Smooth muscle cell (in vitro differentiated cells): ENCODE measurements at regions not wholly inside any gene's neighbourhood (a gene's known extent, or its start where the extent isn't known, plus 50 kb on each side); places are given as distances from the start of the nearest gene placed in this dataset.

ENCODE experiments used
- DNase-seq: peaks from one replicate; lab custom pipeline; 2025; ENCODE audit not compliant: unreplicated experiment; lab: John Stamatoyannopoulos, UW
- H2AFZ ChIP-seq: fragments of 200-600 bp; sonication (generic); 2 replicates; pipeline ENCODE4 v1.6.0; 2016; ENCODE audit warnings: antibody characterized with exemption, low read depth, mild to moderate bottlenecking
- H3F3A ChIP-seq: fragments of 200-600 bp; sonication (generic); 2 replicates; pipeline ENCODE4 v1.6.0; 2017; ENCODE audit warnings: antibody characterized with exemption, low read depth
- H3K27ac ChIP-seq: fragments of 200-600 bp; sonication (generic); 2 replicates; pipeline ENCODE4 v1.5.1; 2016; ENCODE audit warnings: low read depth, mild to moderate bottlenecking
- H3K27me3 ChIP-seq: fragments of 200-600 bp; sonication (generic); 2 replicates; pipeline ENCODE4 v1.6.1; 2016; ENCODE audit warnings: low read depth, mild to moderate bottlenecking
- H3K36me3 ChIP-seq: fragments of 200-600 bp; sonication (generic); 2 replicates; pipeline ENCODE4 v1.5.1; 2016; ENCODE audit warnings: low read depth
- H3K4me1 ChIP-seq: fragments of 200-600 bp; sonication (generic); 2 replicates; pipeline ENCODE4 v1.5.1; 2016; ENCODE audit warnings: low read depth
- H3K4me2 ChIP-seq: fragments of 200-600 bp; sonication (generic); 2 replicates; pipeline ENCODE4 v1.6.0; 2016; ENCODE audit warnings: mild to moderate bottlenecking
- H3K4me3 ChIP-seq: fragments of 200-600 bp; sonication (generic); 2 replicates; pipeline ENCODE4 v1.5.1; 2016; ENCODE audit warnings: mild to moderate bottlenecking
- H3K79me2 ChIP-seq: fragments of 200-600 bp; sonication (generic); 2 replicates; pipeline ENCODE4 v1.6.0; 2016; ENCODE audit warnings: low read depth, mild to moderate bottlenecking
- H3K9ac ChIP-seq: fragments of 200-600 bp; sonication (generic); 2 replicates; pipeline ENCODE4 v1.6.0; 2016; ENCODE audit warnings: low read depth
- H3K9me3 ChIP-seq: fragments of 200-600 bp; sonication (generic); replicated peaks from 2 replicates; pipeline ENCODE4 v1.5.1; 2016; ENCODE audit warnings: low read depth
- H4K20me1 ChIP-seq: fragments of 200-600 bp; sonication (generic); 2 replicates; pipeline ENCODE4 v1.6.0; 2016; ENCODE audit warnings: low read depth
- WGBS: methylation state at CpG from one replicate; pipeline ENCODE4 v1.1.7; 2016; ENCODE audit warnings: low lambda C conversion rate; 5-methylcytosine and 5-hydroxymethylcytosine counted together
- TF ChIP-seq, protein P1 (sequence below): fragments of 200-600 bp; sonication (generic); IDR thresholded peaks from 2 replicates; pipeline ENCODE4 v1.5.1; 2017; ENCODE audit warnings: borderline replicate concordance, mild to moderate bottlenecking, antibody characterized with exemption; ENCODE audit not compliant: insufficient read depth, poor library complexity, severe bottlenecking

DNA sequence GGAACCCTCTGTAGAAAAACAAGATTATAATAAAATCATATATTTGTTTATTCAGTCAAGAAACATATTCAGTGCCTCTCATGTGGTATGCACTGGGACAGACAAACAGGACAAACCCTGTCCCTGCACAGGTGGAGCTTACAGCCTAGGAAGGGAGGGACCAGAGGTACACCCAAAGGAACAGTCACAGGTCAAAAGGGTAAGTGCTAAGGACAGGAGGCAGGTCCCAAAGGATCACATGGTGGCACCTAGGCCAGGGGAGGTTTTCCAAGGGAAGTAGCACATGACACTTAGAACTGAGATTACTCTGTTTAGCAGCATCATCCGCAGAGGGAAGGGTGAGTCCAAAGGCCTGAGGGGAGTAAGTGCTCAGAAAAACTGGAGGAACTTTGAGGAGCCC lies 254.4 kb upstream of the ARRDC4 start:
- no peaks in the 10 kb centered on the region for H3K4me1 ChIP-seq
- no peaks in the 10 kb centered on the region for H3K36me3 ChIP-seq
- H4K20me1 ChIP-seq: no peaks in the 10 kb centered on the region
- H3F3A ChIP-seq: no peaks in the 10 kb centered on the region
- no peak overlapping the region for H3K4me2 ChIP-seq
- no peak overlapping the region for H3K27ac ChIP-seq
- no peak overlapping the region for H3K9ac ChIP-seq
- H3K4me3 ChIP-seq: no peak overlapping the region
- H3K9me3 ChIP-seq: no peaks in the 10 kb centered on the region
- no peak for DNase-seq
- TF ChIP-seq, protein P1, sequence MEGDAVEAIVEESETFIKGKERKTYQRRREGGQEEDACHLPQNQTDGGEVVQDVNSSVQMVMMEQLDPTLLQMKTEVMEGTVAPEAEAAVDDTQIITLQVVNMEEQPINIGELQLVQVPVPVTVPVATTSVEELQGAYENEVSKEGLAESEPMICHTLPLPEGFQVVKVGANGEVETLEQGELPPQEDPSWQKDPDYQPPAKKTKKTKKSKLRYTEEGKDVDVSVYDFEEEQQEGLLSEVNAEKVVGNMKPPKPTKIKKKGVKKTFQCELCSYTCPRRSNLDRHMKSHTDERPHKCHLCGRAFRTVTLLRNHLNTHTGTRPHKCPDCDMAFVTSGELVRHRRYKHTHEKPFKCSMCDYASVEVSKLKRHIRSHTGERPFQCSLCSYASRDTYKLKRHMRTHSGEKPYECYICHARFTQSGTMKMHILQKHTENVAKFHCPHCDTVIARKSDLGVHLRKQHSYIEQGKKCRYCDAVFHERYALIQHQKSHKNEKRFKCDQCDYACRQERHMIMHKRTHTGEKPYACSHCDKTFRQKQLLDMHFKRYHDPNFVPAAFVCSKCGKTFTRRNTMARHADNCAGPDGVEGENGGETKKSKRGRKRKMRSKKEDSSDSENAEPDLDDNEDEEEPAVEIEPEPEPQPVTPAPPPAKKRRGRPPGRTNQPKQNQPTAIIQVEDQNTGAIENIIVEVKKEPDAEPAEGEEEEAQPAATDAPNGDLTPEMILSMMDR: no peak
- no peaks in the 10 kb centered on the region for H3K79me2 ChIP-seq
- H3K27me3 ChIP-seq: no peaks in the 10 kb centered on the region
- no peak overlapping the region for H2AFZ ChIP-seq
- WGBS: 85% methylated on average over 1 of the region's 1 CpG

DNA sequence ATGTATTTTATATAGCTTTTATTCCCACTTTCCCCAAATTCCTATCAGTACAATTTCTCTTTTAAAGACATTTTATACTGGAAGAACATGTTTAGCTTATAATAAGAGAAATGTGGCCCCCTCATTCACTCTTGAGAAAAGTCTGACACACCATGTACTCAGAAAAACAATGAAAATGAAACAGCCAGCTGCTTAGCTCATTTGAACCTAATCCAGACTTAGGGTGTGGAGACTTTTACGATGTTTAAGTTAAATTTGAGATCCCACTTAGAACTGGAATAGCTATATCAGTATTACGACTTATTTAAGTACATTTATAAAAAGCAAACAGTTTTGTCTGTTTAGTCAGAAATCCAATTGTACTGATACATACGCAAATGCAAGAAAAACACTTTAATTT lies 252.3 kb upstream of the ARRDC4 start:
- no peak overlapping the region for H2AFZ ChIP-seq
- DNase-seq: no peak
- H3K27me3 ChIP-seq: no peaks in the 10 kb centered on the region
- TF ChIP-seq, protein P1: no peak
- H3F3A ChIP-seq: no peaks in the 10 kb centered on the region
- no peak overlapping the region for H3K27ac ChIP-seq
- WGBS: 56% methylated on average over 3 of the region's 3 CpGs
- no peaks in the 10 kb centered on the region for H4K20me1 ChIP-seq
- H3K9me3 ChIP-seq: no peaks in the 10 kb centered on the region
- H3K4me1 ChIP-seq: no peaks in the 10 kb centered on the region
- no peak overlapping the region for H3K4me2 ChIP-seq
- H3K79me2 ChIP-seq: no peaks in the 10 kb centered on the region
- H3K36me3 ChIP-seq: no peaks in the 10 kb centered on the region
- H3K4me3 ChIP-seq: no peak overlapping the region
- no peak overlapping the region for H3K9ac ChIP-seq

DNA sequence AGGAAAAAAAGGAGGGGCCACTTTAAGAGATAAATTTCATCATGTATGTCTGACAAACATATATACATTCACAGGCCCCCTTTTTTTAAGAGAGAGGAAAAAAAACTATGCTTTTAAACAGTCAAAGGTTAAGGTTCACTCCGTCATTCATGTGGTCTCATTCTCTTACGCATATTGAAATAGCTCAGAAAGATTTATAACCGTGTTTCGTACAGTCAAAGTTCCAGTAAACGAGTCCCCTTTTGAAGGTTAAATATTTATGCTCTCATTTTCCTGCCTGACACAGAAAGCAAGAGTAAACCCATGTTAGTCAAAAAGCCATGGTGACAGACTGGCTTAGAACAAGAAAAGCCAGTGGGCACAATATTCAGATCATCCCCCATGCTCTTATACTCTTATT lies 248.0 kb upstream of the ARRDC4 start:
- WGBS: 92% methylated on average over 5 of the region's 5 CpGs

DNA sequence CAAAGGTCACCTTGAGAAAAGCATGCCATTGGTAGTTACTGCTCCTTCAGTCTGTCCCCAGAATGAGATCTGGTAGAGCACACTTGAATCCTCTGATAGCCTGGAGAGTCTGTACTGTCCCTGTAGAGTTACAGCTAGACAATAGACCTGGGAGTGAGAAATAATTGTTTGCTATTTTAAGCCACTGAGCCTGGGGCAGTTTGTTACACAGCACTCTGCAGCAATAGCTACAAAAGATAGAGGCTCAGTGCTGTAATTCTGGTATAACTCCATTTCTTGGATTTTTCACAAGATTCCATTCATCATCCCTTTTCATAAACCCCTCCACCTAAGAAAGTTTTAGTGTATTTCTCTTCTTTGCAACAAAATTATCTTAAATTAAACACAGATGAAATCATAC lies 242.7 kb upstream of the ARRDC4 start:
- Histone ChIP-seq H3K27ac (no peak overlapping the region), H3K9me3 (no peaks in the 10 kb centered on the region), H3K36me3 (no peaks in the 10 kb centered on the region), H2AFZ (no peak overlapping the region), H3K79me2 (no peaks in the 10 kb centered on the region), H3K4me1 (no peaks in the 10 kb centered on the region), H3K9ac (no peak overlapping the region), H3K27me3 (no peaks in the 10 kb centered on the region), H3K4me2 (no peak overlapping the region), H3F3A (no peaks in the 10 kb centered on the region), H3K4me3 (no peak overlapping the region), H4K20me1 (no peaks in the 10 kb centered on the region)
- TF ChIP-seq, protein P1: no peak
- DNase-seq: no peak

More for the DNA sequence above, 248.0 kb upstream of the ARRDC4 start:
- TF ChIP-seq, protein P1: no peak
- DNase-seq: no peak
- Histone ChIP-seq H4K20me1 (no peaks in the 10 kb centered on the region), H3K36me3 (no peaks in the 10 kb centered on the region), H3K4me2 (no peak overlapping the region), H3K4me1 (no peaks in the 10 kb centered on the region), H3K4me3 (no peak overlapping the region), H3K9me3 (no peaks in the 10 kb centered on the region), H3F3A (no peaks in the 10 kb centered on the region), H3K9ac (no peak overlapping the region), H3K27ac (no peak overlapping the region), H2AFZ (no peak overlapping the region), H3K27me3 (no peaks in the 10 kb centered on the region), H3K79me2 (no peaks in the 10 kb centered on the region)
